ENCODE measurements at regions not wholly inside any gene's neighbourhood (a gene's known extent, or its start where the extent isn't known, plus 50 kb on each side); places are given as distances from the start of the nearest gene placed in this dataset.
"Not testable (repeated sequence)": the region's sequence is repeated elsewhere in the genome, so short reads cannot be mapped to it uniquely, and the experiment has no call there.

DNA sequence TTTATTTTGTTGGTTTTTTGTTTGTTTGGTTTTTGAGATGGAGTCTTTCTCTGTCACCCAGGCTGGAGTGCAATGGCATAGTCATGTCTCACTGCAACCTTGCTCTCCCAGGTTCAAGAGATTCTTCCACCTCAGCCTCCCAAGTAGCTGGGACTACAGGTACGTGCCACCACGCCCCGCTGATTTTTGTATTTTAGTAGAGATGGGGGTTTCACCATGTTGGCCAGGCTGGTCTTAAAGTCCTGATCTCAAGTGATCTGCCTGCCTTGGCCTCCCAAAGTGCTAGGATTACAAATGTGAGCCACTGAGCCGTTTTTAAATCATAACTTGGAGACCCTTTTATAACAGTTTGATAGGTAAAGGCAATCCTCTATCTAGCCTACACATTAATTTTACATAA lies 95.9 kb upstream of the MIR17HG start:
- DNase-seq, result not testable (repeated sequence)

DNA sequence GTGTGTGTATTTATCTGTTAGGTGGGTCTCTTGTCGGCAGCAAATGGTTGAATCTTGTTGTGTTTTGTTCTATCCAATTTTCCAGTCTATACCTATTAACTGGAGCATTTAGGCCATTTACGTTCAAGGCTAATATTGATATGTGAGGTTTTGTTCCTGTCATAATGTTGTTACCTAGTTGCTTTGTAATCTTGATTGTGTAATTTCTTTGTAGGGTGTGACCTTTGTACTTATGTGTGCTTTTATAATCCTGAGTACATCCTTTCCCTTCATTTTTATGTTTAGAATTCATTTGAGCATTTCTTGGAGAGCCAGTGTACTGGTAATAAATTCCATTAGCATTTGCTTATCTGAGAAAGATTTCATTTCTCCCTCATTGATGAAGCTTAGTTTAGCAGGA lies 83.0 kb upstream of the MIR17HG start:
- no peak for DNase-seq

DNA sequence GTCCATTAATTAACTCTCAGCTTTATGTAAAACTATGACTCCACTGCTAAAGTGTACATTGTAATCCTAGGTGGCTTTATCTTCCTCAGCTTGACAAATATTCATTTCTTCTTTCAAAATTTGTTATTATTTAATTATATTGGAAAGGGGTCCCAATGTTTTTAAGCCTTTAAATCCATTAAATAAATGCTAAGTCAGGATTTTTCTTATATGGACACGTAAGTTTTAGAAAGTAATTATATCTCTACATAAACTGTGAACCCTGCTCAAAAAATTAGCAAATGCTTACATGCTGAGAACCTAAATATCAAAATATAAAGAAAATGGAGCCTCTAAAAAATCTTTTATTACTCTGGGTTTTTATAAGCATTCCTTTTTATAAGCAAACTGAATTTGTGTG lies 78.2 kb upstream of the MIR17HG start:
- DNase-seq, result no peak

DNA sequence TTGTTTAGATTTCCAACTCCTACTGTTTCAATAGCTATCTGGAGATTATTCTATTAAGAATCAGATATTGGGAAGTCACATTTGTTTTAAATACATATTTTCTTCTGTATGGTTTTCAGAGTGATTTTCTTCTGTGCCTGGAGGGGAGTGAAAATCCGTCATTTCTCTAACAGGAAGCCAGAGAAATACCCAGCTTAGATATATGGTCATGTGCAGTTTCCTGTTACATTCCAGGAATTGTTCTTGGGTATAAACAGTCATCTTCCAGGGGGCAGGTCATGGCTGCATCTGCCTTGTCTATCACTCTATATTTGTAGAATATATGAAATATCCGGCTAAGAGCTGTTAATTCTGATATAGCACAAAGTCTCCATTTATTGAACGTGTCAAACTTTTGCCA lies 77.5 kb upstream of the MIR17HG start:
- DNase-seq, result no peak

DNA sequence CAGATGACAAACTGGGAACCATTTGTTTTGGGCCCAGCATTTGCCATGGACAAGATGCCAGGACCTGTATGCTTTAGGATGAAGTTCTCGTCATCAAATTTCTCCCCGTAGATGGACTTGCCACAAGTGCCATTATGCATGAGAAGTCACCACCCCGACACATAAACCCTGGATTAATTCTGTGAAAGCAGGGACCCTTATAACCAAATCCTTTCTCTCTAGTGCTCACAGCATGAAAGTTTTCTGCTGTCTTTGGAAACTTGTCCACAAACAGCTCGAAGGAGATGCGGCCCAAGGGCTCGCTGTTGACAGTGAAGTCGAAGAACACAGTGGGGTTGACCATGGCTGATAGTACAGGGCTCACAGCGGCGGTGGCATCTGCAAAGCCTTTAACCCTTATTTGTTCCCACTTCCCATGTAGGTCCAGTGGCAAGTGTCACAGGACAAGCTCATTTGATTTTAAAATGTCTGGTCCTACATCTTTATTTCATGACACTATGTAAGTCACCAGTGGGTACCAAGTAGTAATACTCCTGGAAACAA lies 75.2 kb upstream of the MIR17HG start:
- no peak for DNase-seq

DNA sequence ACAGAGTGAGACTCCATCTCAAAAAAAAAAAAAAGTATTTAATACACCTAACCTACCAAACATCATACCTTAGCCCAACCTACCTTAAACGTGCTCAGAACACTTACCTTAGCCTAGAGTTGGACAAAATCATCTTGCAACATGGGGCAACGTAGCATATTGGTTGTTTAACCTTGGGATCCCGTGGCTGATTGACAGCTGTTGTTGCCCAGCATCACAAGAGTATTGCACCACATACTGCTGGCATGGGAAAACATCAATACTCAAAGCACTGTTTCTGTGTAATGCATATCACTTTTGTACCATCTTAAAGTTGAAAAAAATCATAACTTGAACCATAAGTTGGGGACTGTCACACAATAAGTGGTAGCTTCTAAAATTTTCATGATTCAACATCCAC lies 73.8 kb upstream of the MIR17HG start:
- DNase-seq, result no peak

DNA sequence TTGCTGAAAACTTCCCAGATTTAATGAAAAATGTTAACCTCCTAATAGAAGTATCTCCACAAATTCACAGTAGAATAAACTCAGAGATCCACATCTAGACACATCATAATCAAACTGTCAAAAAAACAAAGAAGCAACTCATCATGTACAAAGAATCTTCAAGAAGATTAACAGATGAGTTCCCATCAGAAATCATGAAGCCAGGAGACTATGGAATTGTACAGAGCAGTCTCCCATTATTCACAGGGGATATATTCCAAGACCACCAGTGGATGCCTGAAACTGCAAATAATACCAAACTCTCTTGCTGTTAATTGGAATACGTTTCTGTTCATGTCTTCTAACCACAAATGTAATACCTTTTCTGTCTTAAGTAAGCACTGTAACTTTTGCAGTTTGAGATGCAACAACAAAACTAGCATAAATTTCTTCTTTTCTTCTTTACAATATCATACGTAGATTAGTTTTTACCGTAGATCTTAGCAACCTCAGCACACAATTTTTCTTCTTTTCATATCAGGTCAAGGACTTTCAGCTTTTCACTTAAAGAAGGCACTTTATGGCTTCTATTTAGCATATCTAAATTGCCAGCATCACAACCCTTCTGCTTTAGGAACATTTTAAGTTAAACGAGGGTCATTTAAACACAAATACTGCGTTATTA lies 70.3 kb upstream of the MIR17HG start:
- no peak for DNase-seq

DNA sequence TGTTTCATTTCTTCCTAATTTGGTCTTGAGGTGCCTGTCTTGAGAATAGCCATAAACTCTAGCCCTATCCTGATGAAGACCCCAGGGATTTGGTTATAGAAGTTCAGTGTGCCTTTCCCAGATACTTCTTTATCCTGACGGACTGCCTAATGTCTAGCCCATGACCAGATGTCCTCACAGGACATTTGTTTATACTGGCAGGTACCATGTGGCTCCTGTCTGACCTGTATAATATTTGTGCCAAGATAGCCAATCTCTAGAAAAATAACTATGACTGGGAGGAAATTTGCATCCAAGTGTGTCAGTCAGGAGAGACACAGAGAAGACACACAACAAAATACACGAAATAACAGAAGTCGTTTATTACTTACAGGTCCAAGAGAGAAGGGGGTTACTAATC lies 69.2 kb upstream of the MIR17HG start:
- no peak for DNase-seq

DNA sequence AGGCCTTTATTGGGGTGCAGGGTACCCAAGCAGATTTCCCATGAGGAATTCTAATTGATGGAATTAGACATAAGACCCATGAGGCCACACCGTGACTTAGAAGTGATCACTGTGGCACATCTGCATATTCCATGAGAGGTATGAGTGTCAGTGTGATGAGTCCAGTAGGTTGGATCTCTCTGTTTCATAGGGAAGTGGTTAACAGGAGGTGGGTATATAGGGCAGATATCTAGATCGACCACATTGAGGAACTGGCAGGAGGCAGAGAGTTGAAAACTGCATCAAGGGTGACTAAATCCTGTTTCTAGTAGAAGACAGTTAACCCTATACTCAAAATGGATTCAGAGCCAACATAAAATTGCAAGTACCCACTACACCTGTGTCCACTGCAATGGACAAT lies 68.6 kb upstream of the MIR17HG start:
- no peak for DNase-seq

DNA sequence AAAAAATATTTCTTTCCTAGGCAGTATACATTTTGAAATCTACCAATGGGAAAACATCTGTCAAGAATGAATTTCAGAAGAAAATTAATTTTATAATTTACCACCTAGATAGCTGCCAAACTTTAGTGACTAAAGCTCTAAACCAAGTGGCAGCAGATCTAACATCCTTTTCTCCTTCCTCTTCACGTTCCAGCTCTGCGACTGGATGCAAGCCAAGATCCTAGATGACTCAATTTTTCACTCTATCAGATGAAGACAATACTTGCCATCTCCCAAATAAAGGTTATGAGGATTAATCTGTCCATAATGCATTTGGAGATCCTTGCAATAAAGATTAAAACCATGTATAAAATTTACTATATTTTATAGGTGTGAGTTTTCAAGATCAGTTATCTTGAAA lies 66.7 kb upstream of the MIR17HG start:
- DNase-seq, result no peak

DNA sequence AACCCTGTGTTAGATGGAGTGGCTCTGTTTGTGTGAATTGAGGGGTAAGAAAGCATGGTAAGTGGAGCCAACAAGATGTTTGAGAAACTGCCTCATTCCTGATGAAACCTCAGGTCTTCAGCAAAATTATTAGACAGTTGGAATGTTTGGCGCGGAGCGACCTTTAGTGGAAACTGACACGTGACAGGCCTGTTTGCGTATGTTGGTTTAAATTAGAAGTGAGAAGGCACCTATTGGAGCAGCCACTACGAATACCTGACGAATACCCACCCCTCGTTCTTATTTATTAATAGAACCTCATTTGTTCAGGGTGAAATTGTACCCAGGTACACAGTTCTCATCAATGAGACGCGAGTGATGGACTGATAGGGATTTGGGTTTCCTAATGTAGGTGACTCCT lies 63.2 kb upstream of the MIR17HG start:
- no peak for DNase-seq

DNA sequence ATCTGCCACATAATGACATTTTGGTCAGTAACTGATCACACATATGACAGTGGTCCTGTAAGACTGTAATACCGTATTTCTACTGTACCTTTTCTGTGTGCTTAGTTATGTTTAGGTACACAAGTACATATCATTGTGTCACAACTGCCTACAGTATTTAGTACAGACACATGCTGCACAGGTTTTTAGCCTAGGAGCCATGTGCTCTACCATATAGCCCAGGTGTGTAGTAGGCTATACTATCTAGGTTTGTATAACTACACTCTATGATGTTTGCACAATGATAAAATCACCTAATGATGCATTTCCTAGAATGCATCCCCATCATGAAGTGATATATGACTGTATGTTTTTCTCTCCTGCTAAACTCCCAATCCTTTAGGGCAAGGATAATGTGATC lies 61.2 kb upstream of the MIR17HG start:
- no peak for DNase-seq

DNA sequence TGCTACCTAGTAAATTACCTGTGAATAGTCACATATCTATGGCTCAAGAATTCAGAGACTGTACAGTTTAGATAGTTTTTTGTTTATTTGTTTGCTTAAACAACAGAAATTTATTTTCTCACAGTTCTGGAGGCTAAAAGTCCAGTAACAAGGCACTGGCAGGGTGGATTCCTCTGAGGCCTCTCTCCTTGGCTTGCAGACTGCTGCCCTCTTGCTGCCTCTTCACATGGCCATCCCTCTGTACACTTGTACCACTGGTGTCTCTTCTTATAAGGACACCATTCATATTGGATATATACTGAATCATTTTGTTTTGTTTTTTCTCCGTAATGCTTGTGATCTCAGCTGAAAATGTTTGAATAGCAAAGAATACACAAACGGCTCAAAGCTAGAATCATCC lies 56.4 kb upstream of the MIR17HG start:
- no peak for DNase-seq

DNA sequence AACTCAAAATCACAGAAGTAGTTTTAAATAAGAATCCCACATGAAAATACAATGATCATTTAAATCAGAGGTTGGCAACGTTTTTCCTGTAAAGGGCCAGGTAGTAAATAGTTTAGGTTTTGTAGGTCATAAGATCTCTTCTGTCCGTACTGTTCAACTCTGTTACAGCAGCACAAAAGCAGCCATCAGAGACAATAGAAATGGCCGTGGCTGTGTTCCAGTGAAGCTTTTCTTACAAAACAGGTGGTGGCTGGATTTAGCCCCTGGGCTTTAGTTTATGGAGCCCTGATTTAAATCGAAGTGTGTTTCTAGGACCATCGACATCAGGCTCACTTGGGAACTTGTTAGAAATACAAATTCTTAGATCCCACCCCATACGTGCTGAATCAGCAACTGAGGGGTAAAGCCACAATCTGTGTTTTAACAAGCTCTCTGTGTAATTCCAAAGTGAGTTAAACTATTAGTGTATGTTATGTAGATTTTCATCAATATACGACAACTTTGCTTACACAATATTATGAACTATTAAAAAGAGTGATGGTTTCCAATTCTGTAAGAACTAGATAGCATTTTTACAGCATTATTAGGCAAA lies 54.8 kb upstream of the MIR17HG start:
- no peak for DNase-seq

DNA sequence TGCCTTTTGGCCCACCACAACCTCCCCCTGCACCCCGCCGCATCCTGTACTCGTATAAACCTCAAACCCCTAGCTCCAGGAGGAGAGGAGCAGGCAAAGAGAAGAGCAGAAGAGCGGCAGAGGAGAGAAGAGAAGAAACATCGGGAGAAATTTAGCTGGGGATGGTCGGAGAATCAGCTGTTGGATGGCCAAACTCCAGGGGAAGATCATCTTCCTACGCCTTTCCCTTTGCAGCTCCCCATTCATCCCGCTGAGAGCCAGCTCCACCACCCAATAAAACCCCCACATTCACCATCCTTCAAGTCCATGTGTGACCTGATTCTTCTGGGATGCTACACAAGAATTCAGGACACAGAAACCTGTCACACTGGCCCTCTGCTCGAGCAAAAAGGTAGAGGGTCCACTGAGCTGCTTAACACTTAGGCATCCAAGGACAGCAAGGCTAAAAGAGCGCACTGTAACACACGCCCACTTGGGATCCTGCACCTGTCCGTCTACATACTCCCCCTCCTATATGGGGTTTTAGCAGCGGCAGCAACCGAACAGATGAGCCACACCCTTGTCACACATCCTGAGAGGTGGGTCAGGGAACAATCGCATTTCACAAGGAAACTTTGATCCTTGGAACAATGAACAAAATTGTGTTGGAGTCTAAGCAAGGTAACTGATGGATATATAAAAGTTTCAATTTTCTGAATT lies 51.6 kb upstream of the MIR17HG start:
- DNase-seq, result no peak

DNA sequence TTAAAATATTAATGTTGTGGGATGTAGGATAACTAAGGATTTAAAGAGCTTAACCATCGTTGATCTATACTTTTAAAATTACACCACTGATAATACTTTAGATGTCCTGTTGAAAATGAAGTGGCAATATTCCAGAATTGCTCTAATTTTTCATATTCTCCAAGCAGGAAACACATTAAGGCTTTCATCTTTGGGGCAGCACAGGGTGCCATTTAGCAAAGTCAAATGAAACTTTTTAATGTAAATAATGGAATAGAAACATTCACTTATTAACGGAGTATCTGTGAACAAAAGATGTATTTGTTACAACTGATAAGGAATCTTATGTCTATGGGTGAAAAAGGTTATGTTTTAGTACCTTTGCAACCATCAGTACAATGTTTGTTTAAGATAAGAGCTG lies 50.0 kb upstream of the MIR17HG start:
- DNase-seq, result no peak
